IMR-90 (cell line): ENCODE measurements at regions not wholly inside any gene's neighbourhood (a gene's known extent, or its start where the extent isn't known, plus 50 kb on each side); places are given as distances from the start of the nearest gene placed in this dataset.

Experiments used
- BHLHE40 ChIP-seq: fragments of 150-350 bp; IDR thresholded peaks from 2 replicates; pipeline ENCODE4 v1.6.1; 2016; ENCODE audit warnings: mild to moderate bottlenecking, low read depth, low read length
- CHD1 ChIP-seq: IDR thresholded peaks from 2 replicates; pipeline ENCODE4 v1.6.1; 2012; ENCODE audit warnings: low read depth, low read length, improper control_type of control experiment
- FOS ChIP-seq: fragments of 150-350 bp; IDR thresholded peaks from 2 replicates; pipeline ENCODE4 v1.6.1; 2016; ENCODE audit warnings: low read depth, low read length
- MAFK ChIP-seq: IDR thresholded peaks from 2 replicates; pipeline ENCODE4 v1.6.1; 2012; ENCODE audit warnings: low read depth, low read length, improper control_type of control experiment
- MAZ ChIP-seq: IDR thresholded peaks from 2 replicates; pipeline ENCODE4 v1.6.1; 2012; ENCODE audit warnings: low read depth, mild to moderate bottlenecking, low read length, improper control_type of control experiment, moderate library complexity, borderline replicate concordance
- POLR2A ChIP-seq: IDR thresholded peaks from 2 replicates; pipeline ENCODE4 v1.6.1; 2012; ENCODE audit warnings: mild to moderate bottlenecking, low read depth, low read length
- RAD21 ChIP-seq: IDR thresholded peaks from 2 replicates; pipeline ENCODE4 v1.6.1; 2012; ENCODE audit warnings: low read length, improper control_type of control experiment
- RCOR1 ChIP-seq: IDR thresholded peaks from 2 replicates; pipeline ENCODE4 v1.6.1; 2012; ENCODE audit warnings: mild to moderate bottlenecking, low read length, improper control_type of control experiment; ENCODE audit not compliant: insufficient replicate concordance
- USF2 ChIP-seq: fragments of 150-350 bp; IDR thresholded peaks from 2 replicates; pipeline ENCODE4 v1.6.1; 2017; ENCODE audit warnings: mild to moderate bottlenecking, antibody characterized with exemption, low read length, low read depth
- TF ChIP-seq, protein P1 (sequence below): conservative IDR thresholded peaks from 2 replicates; pipeline ENCODE4 v1.5.1; 2012; ENCODE audit warnings: mild to moderate bottlenecking, low read depth, low read length, improper control_type of control experiment

- TF ChIP-seq POLR2A (no peak), RAD21 (no peak), CHD1 (no peak), RCOR1 (no peak), MAZ (no peak), BHLHE40 (no peak), MAFK (no peak), FOS (no peak), USF2 (no peak)
- TF ChIP-seq, protein P1, sequence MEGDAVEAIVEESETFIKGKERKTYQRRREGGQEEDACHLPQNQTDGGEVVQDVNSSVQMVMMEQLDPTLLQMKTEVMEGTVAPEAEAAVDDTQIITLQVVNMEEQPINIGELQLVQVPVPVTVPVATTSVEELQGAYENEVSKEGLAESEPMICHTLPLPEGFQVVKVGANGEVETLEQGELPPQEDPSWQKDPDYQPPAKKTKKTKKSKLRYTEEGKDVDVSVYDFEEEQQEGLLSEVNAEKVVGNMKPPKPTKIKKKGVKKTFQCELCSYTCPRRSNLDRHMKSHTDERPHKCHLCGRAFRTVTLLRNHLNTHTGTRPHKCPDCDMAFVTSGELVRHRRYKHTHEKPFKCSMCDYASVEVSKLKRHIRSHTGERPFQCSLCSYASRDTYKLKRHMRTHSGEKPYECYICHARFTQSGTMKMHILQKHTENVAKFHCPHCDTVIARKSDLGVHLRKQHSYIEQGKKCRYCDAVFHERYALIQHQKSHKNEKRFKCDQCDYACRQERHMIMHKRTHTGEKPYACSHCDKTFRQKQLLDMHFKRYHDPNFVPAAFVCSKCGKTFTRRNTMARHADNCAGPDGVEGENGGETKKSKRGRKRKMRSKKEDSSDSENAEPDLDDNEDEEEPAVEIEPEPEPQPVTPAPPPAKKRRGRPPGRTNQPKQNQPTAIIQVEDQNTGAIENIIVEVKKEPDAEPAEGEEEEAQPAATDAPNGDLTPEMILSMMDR = no peak
These were observed 58.4 kb upstream of the RNF217 start for GRCh38 chr6:124903797-124904196.
